Activated T-helper 1 cell treated with Interleukin-2 at 50 U/mL for 16 hours (primary cell): ENCODE measurements at regions not wholly inside any gene's neighbourhood (a gene's known extent, or its start where the extent isn't known, plus 50 kb on each side); places are given as distances from the start of the nearest gene placed in this dataset.

ENCODE experiments used
- DNase-seq: peaks from one replicate; pipeline ENCODE4 v3.0.0-alpha.2; 2020; ENCODE audit warnings: low read depth

- no peak for DNase-seq
These were observed 324.4 kb downstream of the ENC1 start for GRCh38 chr5:74316064-74316603.

- no peak for DNase-seq
These were observed 325.6 kb downstream of the ENC1 start for GRCh38 chr5:74314906-74315305.

GRCh38 chr5:74313896-74314295 is 326.6 kb downstream of the ENC1 start:
- no peak for DNase-seq

- no peak for DNase-seq
These were observed 327.8 kb downstream of the ENC1 start for GRCh38 chr5:74312746-74313145.

GRCh38 chr5:74311961-74312360 is 328.6 kb downstream of the ENC1 start:
- DNase-seq: no peak

GRCh38 chr5:74310997-74311930 is 329.3 kb downstream of the ENC1 start:
- no peak for DNase-seq

GRCh38 chr5:74310386-74310785 is 330.1 kb downstream of the ENC1 start:
- DNase-seq: no peak

GRCh38 chr5:74309050-74309449 is 331.5 kb downstream of the ENC1 start:
- no peak for DNase-seq

GRCh38 chr5:74306845-74307244 is 333.7 kb downstream of the ENC1 start:
- no peak for DNase-seq

- DNase-seq: no peak
These were observed 336.0 kb downstream of the ENC1 start for GRCh38 chr5:74304536-74304935.

- DNase-seq: no peak
These were observed 336.9 kb downstream of the ENC1 start for GRCh38 chr5:74303578-74303977.

GRCh38 chr5:74301576-74301975 is 339.0 kb downstream of the ENC1 start:
- no peak for DNase-seq

- DNase-seq: no peak
These were observed 339.6 kb downstream of the ENC1 start for GRCh38 chr5:74300808-74301389.

- no peak for DNase-seq
These were observed 340.7 kb downstream of the ENC1 start for GRCh38 chr5:74299833-74300232.

- no peak for DNase-seq
These were observed 343.7 kb downstream of the ENC1 start for GRCh38 chr5:74296685-74297408.

- no peak for DNase-seq
These were observed 344.9 kb downstream of the ENC1 start for GRCh38 chr5:74295676-74296075.

- no peak for DNase-seq
These were observed 345.4 kb downstream of the ENC1 start for GRCh38 chr5:74295141-74295540.

GRCh38 chr5:74294231-74294705 is 346.3 kb downstream of the ENC1 start:
- DNase-seq: no peak

GRCh38 chr5:74293182-74293581 is 347.3 kb downstream of the ENC1 start:
- no peak for DNase-seq

GRCh38 chr5:74290634-74291241 is 349.8 kb downstream of the ENC1 start:
- no peak for DNase-seq

GRCh38 chr5:74289691-74290090 is 350.8 kb downstream of the ENC1 start:
- no peak for DNase-seq

- DNase-seq: no peak
These were observed 351.3 kb downstream of the ENC1 start for GRCh38 chr5:74289238-74289637.
